NCI-H748 (cell line): ENCODE measurements at regions not wholly inside any gene's neighbourhood (a gene's known extent, or its start where the extent isn't known, plus 50 kb on each side); places are given as distances from the start of the nearest gene placed in this dataset.
A peak's percentile ranks its signal among the peaks of the same experiment; 100 is the strongest.

Experiments
- DNase-seq: peaks from one replicate; lab custom pipeline; 2025; ENCODE audit not compliant: unreplicated experiment; lab: John Stamatoyannopoulos, UW

DNA sequence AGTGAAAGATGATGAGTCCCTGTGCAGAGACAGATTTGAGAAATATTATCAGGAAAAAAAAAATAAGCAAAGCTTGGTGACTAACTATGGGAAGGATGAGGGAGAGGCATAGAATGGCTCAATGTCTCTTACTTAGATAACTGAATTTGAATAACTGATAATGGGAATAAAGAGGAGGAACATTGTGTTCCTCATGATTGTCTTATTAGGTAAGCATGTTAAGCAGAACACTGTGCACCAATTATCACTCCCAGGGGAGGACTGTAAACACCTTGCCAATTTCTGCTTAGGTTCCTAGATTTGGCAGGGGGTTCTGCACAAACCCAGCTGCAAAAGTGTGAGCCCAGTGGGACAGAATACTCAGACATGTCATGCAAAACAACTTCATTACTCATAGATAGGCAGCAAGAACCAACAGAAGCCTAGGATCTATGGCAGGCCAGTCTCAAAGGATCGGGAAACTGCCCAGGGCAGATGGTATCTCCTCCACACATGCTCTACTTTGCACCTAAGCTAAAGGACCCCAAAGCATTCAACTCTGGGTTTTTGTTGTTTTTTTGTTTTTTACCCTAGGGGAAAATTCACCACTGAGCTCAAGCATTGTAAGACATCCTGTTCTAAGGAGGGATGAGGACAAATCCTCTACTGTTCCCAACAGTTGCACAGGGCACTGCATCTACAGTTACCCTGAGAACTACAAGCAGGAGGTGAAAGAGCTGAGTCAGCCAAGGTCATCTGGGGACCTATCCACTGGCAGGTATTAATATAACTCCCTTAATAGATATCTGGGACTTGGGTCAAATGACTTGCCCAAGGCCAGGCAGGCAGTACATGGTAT, 907.0 kb downstream of the RAPGEF2 start:
- no peak for DNase-seq

DNA sequence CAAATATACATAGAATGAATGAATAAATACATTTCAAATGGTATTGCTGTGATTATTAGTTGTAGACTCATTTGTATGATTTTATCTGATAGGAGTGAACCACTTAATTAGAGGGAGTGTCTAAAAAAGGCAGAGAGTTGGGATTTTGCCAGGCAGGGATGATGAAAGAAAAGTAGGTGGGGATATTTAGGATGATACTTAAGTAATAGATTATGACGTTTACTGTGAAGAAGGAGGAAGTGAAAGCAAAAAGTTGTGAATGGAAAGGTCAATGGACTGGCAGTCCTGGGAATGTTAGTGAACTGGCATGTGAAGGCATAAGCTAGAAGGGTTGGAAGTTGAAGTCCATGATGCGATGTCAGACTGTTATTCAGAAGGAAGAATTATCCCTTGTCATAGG, 917.1 kb downstream of the RAPGEF2 start:
- no peak for DNase-seq

DNA sequence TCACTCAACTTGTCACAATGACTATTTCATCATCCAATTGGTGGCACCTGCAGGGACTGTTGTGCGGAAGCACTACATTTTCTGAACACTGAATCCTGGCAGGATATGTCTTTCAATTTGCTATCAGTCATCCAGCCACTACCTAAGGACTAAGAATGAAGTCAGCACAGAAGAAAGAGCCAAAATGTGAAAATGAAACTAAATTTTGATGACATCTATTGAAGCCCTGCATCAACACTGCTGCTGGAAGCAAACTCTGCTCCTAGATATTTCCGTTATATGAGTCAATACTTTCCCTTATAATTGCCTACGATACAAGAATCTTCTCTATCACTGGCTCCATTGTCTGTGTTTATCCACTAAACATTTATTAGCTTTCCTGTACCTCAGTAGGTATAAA, 917.9 kb downstream of the RAPGEF2 start:
- DNase-seq = no peak

DNA sequence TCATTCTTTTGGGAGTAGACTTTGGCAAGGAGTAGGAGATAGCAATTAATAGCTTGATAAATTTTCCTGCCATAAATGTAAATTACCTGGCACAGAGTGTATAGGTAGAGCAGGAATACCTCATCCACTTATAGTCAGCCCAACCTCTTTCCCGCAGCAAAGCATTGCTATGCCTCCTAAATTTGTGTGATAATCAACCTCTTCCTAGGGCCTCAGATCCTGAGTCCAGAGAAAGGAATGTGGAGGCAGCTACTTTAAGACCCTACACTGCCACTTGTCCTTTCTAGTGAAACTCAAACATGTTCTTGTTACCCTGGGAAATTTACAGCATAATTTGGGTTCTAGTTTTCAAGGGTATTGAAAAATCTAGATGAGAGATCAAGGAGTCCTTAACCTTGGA, 919.0 kb downstream of the RAPGEF2 start:
- DNase-seq = no peak

DNA sequence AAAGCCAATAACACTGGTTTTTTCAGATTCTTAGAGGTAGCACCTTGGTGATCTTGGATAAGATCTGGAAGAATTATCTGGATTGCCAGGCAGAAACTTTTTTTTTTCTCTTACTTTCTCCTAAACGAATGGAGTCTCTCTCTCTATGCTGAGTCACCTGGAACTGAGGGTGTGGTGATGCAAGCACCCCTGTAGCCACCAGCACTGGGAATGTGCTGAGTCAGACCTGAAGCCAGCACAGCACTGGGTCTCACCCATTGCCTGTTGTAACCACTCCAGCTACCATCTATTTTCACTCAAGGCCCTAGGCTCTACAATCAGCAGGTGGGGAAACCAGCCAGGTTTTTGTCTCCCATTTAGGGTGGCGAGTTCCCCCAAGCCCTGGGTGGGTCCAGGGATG, 923.8 kb downstream of the RAPGEF2 start:
- no peak for DNase-seq

DNA sequence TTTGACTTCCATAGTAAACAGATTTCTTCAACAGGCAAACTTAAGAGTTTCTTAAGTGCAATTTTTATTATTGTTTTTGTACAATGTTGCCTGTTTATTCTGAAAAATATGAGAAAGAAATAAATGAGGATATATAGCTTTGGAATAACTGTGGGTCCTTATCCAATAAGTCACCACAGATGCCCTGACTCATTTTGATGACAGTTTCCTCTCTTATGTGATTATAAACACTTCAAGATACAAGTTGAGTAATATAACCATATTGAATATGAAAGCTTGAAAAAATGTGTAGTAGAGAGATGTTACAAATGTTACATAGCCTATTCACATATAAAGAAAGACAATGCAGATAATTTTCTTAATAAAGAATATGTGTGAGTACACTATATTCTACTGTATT, 931.6 kb downstream of the RAPGEF2 start:
- DNase-seq = no peak

DNA sequence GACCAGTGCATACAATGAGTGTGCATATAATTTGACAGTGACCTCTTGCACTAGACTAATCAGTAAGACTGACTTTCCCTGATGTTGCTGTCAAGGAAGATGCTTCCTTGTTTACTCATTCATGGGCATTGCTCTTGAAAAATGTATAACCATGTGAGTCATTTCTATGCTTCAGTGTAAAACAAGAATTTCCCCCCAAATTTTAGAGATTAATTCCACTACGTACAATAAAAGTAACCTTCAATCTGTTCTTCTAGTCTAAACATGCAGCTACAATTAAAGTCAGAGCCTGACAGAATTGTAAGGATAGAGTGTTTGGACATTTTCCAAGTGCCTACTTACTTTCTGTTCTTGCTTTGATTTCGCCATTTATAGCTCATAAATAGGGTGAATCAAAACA, 935.7 kb downstream of the RAPGEF2 start:
- DNase-seq = no peak

DNA sequence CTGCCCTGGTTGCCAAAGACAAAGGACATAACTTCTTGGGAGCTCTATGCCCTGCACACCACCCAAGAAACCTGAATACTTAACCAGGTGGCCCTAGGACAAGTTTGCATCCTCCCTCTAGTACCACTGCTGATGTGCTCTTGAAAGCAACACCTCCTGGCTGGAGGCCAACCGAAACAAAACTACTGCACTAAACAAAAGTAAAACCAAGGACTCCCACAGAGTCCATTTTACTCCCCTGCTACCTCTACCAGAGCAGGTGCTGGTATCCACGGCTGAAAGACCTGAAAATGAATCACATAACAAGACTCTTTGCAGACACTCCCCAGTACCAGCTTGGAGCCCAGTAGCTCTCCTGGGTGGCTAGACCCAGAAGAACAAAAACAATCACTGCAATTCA, 941.8 kb downstream of the RAPGEF2 start:
- peak; percentile 86 for DNase-seq

DNA sequence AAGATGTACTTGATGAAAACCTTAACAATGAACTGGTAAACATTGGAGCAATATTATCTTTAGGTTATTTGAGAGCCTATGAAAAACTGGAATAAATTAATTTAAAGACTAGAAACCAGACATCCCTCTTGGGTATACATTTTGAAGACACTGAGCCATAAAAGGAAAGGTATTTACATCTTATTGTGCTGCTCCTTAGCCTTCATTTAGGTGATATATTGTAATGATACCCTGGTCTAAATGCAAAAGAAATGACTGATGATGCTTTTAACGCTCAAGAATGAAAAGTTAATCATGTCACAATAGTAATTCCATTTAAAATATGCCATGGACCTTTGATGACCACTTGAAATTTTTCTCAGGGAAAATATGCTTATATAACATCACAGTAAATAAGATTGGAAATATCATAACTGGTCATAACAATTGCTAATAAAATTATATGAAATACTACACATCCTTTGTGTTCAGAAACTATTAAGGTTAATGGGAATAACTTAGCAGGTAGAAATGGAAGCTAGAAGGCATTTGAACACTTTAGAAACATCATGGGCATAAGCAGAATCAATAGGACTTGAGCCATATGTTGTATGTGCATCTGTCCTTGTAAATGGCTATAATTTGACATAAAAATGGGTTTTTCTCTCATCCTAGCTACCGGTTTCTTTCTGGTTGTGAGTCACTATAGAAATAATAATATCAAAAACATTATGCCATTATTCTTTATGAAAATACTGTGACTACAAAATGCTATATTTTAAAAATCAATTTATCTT, 979.7 kb downstream of the RAPGEF2 start:
- no peak for DNase-seq

DNA sequence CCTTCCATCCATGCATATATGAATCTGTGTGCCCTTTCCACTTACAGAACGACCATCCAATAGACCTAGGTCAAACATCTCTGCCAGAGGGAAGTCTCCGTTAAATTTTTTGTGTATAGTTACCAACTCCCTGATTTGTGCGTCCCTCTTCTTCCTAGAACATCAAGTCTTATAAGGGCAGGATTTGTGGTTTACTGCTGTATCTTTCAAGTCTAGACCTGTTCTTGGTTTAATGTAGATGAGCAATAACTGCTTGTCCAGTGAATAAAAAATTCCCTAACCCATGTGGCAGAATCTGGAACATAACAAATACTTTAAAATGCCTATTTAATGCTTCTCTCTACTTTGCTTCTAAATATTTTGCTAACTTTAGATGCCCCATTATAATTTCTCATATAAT, 988.8 kb downstream of the RAPGEF2 start:
- DNase-seq = no peak

DNA sequence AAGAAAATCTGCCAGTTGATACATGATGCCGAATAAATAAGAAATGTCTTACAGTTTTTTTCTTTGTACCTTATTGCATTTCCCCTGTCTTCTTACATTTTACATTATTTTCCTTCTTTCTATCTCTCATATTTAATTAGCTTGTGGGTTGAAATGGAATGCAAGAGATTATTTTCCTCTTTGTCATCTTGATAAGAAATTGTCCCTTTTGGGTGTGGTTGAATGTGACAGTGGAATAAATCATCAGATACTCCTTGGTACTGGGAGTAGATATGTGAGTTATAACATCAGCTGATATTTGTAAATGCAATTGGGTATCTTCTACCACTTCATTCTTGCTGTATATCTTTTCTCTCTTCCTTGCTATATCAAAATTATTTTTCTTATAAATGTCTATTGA, 997.4 kb downstream of the RAPGEF2 start:
- no peak for DNase-seq

DNA sequence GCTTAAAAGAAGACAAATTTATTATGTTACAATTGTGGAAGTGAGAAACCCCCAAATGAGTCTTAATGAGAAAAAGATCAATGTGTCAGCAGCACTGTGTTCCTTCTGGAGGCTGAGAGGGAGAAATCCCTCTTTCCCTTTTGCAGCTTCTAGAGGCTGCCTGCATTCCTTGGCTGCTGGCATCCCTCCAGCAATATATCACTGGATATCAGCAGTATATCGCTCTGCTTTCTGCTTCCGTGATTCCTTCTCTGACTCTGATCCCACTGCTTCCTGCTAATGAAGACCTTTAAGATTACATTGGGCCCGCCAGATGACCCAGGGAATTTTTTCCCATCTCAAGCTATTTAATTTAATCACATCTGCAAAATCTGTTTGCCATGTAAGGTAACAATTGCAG, 1008.0 kb downstream of the RAPGEF2 start:
- DNase-seq = no peak

DNA sequence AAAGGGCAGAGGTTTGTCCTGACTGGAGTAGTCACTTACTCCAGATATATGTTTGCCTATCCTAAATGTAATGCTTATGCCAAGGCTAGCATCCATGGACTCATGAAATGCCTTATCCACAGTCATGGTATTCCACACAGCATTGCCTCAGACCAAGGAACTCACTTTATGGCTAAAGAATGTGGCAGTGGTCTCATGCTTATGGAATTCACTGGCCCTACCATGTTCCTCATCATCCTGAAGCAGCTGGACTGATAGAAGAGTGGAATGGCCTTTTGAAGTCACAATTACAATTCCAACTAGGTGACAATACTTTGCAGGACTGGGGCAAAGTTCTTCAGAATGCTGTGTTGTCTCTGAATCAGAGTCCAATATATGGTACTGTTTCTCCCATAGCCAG, 1014.8 kb downstream of the RAPGEF2 start:
- DNase-seq = no peak

DNA sequence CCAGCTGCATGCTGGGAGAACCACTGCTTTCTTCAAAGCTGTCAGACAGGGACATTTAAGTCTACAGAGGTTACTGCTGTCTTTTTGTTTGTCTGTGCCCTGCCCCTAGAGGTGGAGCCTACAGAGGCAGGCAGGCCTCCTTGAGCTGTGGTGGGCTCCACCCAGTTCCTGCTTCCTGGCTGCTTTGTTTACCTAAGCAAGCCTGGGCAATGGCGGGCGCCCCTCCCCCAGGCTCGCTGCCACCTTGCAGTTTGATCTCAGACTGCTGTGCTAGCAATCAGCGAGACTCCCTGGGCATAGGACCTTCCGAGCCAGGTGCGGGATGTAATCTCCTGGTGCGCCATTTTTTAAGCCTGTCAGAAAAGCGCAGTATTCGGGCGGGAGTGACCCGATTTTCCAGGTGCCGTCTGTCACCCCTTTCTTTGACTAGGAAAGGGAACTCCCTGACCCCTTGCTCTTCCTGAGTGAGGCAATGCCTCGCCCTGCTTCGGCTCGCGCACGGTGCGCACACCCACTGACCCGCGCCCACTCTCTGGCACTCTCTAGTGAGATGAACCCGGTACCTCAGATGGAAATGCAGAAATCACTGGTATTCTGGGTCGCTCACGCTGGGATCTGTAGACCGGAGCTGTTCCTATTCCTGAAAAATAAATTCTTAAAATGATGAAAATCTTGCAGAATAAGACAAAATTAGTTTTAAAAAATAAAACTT, 1022.9 kb downstream of the RAPGEF2 start:
- peak; percentile 60 for DNase-seq

DNA sequence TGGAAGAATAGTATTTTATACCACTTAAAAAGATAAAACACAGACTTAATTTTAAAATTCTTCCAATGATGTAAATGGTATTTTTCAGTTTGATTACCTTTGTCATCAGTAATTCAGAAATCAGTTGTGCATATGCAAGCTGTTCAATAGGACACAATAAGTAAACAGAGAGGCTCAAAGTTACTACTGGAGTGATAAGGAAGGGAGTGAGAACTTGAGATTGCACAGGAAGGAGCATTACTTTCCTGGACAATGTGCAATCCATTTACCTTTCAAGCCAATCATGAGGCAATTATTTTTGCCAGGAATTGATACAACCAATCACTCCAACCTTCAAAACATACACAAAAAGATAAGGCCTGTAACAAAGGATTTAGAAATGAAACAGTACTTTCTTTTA, 1024.3 kb downstream of the RAPGEF2 start:
- no peak for DNase-seq

DNA sequence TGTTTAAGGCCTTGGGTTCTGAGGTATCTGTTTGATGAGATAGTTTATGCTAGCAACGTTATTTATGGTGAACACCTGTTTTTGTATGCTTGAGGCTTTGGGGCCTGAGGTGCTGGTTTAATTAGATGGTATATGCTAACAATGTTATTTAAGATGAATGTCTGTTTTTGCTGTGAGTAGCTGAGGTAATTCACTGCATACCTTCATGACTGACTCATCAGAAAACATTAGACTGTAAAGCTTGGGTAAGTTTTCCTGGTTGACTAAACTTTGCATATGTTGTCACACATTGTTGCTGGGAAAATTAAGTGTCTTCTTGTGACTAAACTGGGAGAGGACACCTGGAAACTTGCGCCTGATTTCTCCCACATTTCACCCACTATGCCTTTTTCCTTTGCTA, 1026.6 kb downstream of the RAPGEF2 start:
- no peak for DNase-seq

DNA sequence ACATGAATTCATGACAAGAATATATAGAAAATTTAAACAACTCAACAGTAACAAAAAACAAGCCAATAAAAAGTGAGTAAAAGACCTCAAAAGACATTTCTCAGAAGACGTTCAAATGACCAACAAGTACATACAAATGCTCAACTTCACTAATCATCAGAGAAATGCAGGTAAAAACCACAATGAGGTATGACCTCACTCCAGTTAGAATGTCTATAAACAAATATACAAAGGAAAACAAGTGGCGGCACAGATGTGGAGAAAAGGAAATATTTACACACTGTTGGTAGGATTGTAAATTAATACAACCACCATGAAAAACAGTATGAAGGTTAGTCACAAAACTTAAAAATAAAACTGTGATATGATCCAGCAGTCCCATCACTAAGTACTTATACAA, 1033.1 kb downstream of the RAPGEF2 start:
- DNase-seq = no peak

DNA sequence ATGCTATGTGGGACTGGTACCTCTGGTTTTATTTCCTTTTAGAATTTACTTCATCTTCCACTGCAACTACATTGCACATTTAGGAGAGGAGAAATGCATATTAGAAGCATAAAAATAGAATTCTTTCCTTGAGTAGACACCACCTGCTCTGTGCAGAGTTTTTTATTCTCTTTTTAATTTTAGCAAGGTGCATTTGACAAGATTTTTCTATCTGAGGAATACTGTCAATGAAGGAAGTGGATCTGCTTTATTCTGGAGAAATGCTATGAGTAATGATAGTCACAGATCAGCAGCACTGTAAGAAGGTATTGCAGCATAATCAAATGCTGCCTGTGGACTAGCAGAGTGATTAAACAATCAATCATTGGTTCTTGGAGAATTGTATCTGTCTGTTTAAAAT, 1038.3 kb downstream of the RAPGEF2 start:
- DNase-seq = no peak

DNA sequence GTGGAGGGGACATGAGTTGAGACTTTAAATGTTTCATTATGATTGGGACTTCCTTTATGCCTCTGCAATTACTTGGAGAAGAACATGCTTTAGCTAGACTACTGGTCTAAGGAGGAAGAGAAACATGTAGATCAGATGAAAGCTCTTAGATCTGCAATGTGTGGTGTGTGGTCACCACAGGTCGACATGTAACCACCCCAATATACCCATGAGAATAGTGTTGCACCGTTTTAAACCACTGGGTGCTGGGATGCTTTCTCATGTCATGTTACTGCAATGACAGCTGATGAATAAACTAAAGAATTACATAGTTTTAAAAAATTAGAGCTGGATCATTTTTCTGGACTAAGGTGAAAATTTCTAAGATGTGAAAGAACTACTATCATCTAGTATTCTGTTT, 1039.7 kb downstream of the RAPGEF2 start:
- no peak for DNase-seq

DNA sequence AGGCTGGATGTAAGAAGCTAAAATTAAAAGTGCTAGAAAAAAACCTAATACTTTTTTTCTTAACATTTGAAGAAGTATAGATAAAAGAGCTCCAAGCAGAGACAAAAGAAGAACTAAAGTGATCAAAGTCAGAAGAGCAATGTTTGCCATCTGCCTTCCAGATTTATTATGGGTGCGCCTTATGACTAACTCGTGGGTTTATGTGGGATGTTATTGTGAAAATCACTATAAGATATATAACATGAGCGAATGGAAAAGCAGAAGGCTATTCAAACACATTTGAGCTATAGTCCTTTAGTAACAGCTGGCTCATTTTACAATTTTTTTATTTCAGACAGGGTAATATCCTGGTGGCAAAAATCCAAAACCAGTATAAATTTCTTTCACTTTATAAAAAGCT, 1040.7 kb downstream of the RAPGEF2 start:
- no peak for DNase-seq

DNA sequence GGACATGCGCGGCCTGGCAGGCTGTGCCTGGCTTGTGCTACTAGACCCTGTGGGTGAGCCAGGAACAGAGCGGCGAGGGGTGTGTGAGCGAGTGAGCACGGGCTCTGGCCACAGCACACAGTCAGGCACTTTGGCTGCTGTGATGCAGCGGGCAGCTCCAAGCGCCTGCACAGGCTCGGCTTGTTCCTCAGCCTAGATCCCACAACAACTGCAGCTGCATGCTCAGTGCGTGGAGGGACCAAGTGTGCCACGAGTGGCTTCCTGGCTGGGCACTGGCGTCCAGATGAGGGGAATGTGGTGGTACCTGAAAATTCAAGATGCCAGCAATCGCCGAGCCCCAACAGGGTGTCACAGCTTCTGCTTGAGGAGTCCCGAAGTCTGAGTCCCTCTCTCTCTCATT, 1056.6 kb downstream of the RAPGEF2 start:
- DNase-seq = no peak

DNA sequence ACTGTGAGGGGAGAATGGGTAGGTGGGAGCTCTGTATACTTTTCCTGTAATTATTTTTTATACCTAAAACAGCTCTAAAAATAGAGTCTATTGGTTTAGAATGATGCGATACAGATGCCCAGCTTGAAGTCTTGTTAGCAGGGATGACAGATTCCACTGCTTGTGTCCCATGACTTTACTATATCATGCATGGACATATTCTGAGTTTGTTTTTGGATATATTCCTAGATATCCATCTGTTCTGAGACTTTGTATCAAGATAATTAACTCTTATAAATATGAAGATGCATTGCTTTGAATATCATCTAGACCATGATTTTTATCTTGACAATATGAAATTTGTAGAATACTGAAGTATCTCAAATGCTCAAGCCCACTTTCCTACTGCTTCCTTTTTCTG, 1058.1 kb downstream of the RAPGEF2 start:
- no peak for DNase-seq
